Glutamatergic neuron (in vitro differentiated cells): ENCODE measurements at regions not wholly inside any gene's neighbourhood (a gene's known extent, or its start where the extent isn't known, plus 50 kb on each side); places are given as distances from the start of the nearest gene placed in this dataset.

Experiments used
- DNase-seq: peaks from one replicate; pipeline ENCODE4 v3.0.0; 2022
- H3K27ac Mint-ChIP-seq: one replicate; pipeline ENCODE4 v1.8.0; 2020; ENCODE audit warnings: mild to moderate bottlenecking, mixed read lengths, inconsistent platforms; ENCODE audit not compliant: unreplicated experiment
- H3K27me3 Mint-ChIP-seq: one replicate; pipeline ENCODE4 v1.8.0; 2020; ENCODE audit warnings: mild to moderate bottlenecking, moderate library complexity, mixed read lengths, inconsistent platforms; ENCODE audit not compliant: unreplicated experiment
- H3K36me3 Mint-ChIP-seq: one replicate; pipeline ENCODE4 v1.8.0; 2020; ENCODE audit warnings: mild to moderate bottlenecking, mixed read lengths, inconsistent platforms; ENCODE audit not compliant: unreplicated experiment
- H3K4me1 Mint-ChIP-seq: one replicate; pipeline ENCODE4 v1.8.0; 2020; ENCODE audit warnings: mild to moderate bottlenecking, low read depth, mixed read lengths, inconsistent platforms; ENCODE audit not compliant: unreplicated experiment
- H3K4me3 Mint-ChIP-seq: one replicate; pipeline ENCODE4 v1.8.0; 2020; ENCODE audit warnings: mild to moderate bottlenecking, mixed read lengths, inconsistent platforms; ENCODE audit not compliant: unreplicated experiment
- H3K9me3 Mint-ChIP-seq: one replicate; pipeline ENCODE4 v1.8.0; 2020; ENCODE audit warnings: mild to moderate bottlenecking, moderate library complexity, mixed read lengths, inconsistent platforms; ENCODE audit not compliant: unreplicated experiment
- CTCF ChIP-seq: fragments of 200-600 bp; sonication (generic); IDR thresholded peaks from one replicate; pipeline ENCODE4 v1.5.0; 2021; ENCODE audit not compliant: partially characterized antibody, unreplicated experiment

- no peaks in the 10 kb centered on the region for H3K36me3 Mint-ChIP-seq
- no peak for DNase-seq
- peaks cover 8% of the 10 kb centered on the region for H3K4me1 Mint-ChIP-seq
- TF ChIP-seq CTCF = no peak
- no peak overlapping the region for H3K4me3 Mint-ChIP-seq
- H3K9me3 Mint-ChIP-seq = no peaks in the 10 kb centered on the region
- no peaks in the 10 kb centered on the region for H3K27me3 Mint-ChIP-seq
- H3K27ac Mint-ChIP-seq = no peak overlapping the region
Observed at GRCh38 chr14:82490397-82490796, 956.7 kb upstream of the SEL1L start.

DNA sequence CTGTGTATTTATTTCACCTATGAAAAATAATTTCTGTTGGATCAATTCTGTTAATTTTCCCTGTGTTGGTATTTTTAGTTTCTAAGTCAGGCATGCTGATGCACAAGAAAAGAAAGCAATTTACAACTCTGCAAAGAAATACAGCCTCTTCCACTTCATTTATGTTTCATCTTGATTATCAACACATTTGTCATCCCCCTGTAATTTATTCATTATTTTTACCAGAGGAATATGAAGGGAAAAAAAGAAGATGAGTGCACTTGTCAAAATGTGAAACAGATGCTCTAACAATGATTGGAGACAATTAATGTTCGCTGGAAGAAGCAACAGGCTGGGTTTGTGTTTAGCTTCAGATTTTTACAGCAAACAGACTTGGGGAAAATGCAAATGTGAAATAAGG is 958.5 kb upstream of the SEL1L start:
- H3K27me3 Mint-ChIP-seq = no peaks in the 10 kb centered on the region
- no peak for DNase-seq

GRCh38 chr14:82500222-82500621 is 966.6 kb upstream of the SEL1L start:
- DNase-seq = no peak
- H3K4me3 Mint-ChIP-seq = no peak overlapping the region
- peaks cover 9% of the 10 kb centered on the region for H3K4me1 Mint-ChIP-seq
- TF ChIP-seq CTCF = no peak
- no peaks in the 10 kb centered on the region for H3K9me3 Mint-ChIP-seq
- H3K27ac Mint-ChIP-seq = no peak overlapping the region
- no peaks in the 10 kb centered on the region for H3K36me3 Mint-ChIP-seq
- no peaks in the 10 kb centered on the region for H3K27me3 Mint-ChIP-seq

More for the DNA sequence above, 958.5 kb upstream of the SEL1L start:
- no peak for TF ChIP-seq CTCF
- Mint-ChIP-seq H3K27ac (no peak overlapping the region), H3K4me3 (no peak overlapping the region), H3K36me3 (no peaks in the 10 kb centered on the region), H3K4me1 (peaks cover 8% of the 10 kb centered on the region), H3K9me3 (no peaks in the 10 kb centered on the region)

DNA sequence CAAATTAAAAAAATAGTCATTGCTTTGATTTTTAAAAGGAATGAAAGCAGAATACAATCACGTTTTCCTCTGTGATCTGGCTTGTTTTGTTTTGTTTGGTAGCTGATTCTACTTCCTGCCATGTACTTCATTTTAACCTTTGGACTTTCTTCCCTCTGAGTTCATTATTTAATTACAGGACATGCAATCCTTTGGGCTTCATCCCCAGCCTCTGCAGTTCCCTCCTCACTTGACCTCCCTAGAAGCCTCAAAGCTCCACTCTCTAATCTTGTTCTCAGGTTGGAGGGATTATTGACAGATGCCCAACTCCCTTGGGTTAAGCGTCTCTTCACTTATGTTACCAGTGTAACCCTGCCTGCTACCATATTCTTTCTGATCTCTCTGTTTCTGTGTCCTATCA is 967.9 kb upstream of the SEL1L start:
- peaks cover 9% of the 10 kb centered on the region for H3K4me1 Mint-ChIP-seq
- peak overlapping the region; percentile 2 for H3K27ac Mint-ChIP-seq
- no peak overlapping the region for H3K4me3 Mint-ChIP-seq
- H3K36me3 Mint-ChIP-seq = no peaks in the 10 kb centered on the region
- H3K9me3 Mint-ChIP-seq = no peaks in the 10 kb centered on the region
- H3K27me3 Mint-ChIP-seq = no peaks in the 10 kb centered on the region
- no peak for DNase-seq
- no peak for TF ChIP-seq CTCF

DNA sequence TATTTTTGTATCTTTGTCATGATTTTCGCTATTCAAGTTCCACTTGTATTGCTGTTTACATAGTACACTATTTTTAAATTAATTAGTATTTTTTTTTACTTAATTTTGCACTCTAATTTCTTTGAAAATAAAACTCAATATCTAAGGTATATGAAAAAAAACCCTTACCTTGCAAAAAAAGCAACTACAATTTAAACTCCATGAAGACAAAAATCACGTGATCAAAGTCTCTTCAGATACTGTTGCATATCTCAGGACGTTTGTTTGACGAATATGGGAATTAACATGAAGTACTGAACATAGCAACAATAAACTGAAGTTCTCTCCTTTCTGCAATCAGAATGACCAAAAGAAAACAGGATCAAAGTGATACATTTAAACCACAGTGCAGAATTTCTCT is 968.4 kb upstream of the SEL1L start:
- Mint-ChIP-seq H3K4me3 (no peak overlapping the region), H3K27me3 (no peaks in the 10 kb centered on the region), H3K4me1 (peaks cover 9% of the 10 kb centered on the region), H3K27ac (no peak overlapping the region), H3K36me3 (peaks cover 3% of the 10 kb centered on the region), H3K9me3 (no peaks in the 10 kb centered on the region)
- no peak for TF ChIP-seq CTCF
- no peak for DNase-seq
